H1 (cell line): ENCODE measurements at regions not wholly inside any gene's neighbourhood (a gene's known extent, or its start where the extent isn't known, plus 50 kb on each side); places are given as distances from the start of the nearest gene placed in this dataset.
"Not testable (repeated sequence)": the region's sequence is repeated elsewhere in the genome, so short reads cannot be mapped to it uniquely, and the experiment has no call there.

Source experiments
- CTCF ChIA-PET: fragments of 300-600 bp; sonication (Branson Sonifier 250); formaldehyde crosslinking; loops from one replicate; lab custom pipeline; 2021; ENCODE audit not compliant: partially characterized antibody; lab: Charles Lee
- POLR2A ChIA-PET: fragments of 300-600 bp; sonication (Branson Sonifier 250); formaldehyde crosslinking; loops from one replicate; lab custom pipeline; 2021; ENCODE audit warnings: inconsistent platforms; ENCODE audit not compliant: partially characterized antibody; lab: Charles Lee
- DNase-seq, 2 experiments: peaks; one replicate each; pipeline versions ENCODE4 v3.0.0 to v3.0.0-alpha.2; 2010 to 2022; ENCODE audit warnings: low spot score in 2 of 2, low read depth in 1 of 2, mixed read lengths in 1 of 2
- FAIRE-seq: peaks from 2 replicates; lab custom pipeline; 2011; peaks lifted over from hg19 to GRCh38; lab: Jason Lieb, UNC
- H2AFZ ChIP-seq: 2 replicates; pipeline ENCODE4 v1.8.1; 2012; ENCODE audit warnings: low read length, inconsistent platforms
- H2AK5ac ChIP-seq: 2 replicates; pipeline ENCODE4 v1.6.1; 2013; ENCODE audit warnings: low read depth, low read length
- H2BK120ac ChIP-seq: replicated peaks from 2 replicates; pipeline ENCODE3; 2013; ENCODE audit warnings: low read depth, low read length, inconsistent platforms
- H2BK12ac ChIP-seq: 2 replicates; pipeline ENCODE4 v1.6.1; 2013; ENCODE audit warnings: low read depth, low read length
- H2BK15ac ChIP-seq: 2 replicates; pipeline ENCODE4 v1.6.1; 2013; ENCODE audit warnings: low read length
- H2BK20ac ChIP-seq: 2 replicates; pipeline ENCODE4 v1.6.1; 2013; ENCODE audit warnings: low read length
- H2BK5ac ChIP-seq: 2 replicates; pipeline ENCODE4 v1.6.1; 2013; ENCODE audit warnings: low read depth, low read length
- H3K14ac ChIP-seq: 2 replicates; pipeline ENCODE4 v1.6.1; 2013; ENCODE audit warnings: inconsistent platforms; ENCODE audit not compliant: insufficient read length
- H3K18ac ChIP-seq: 2 replicates; pipeline ENCODE4 v1.6.1; 2013; ENCODE audit warnings: low read length; ENCODE audit errors: extremely low read depth
- H3K23ac ChIP-seq: 2 replicates; pipeline ENCODE4 v1.6.1; 2013; ENCODE audit warnings: inconsistent platforms; ENCODE audit not compliant: insufficient read length
- H3K23me2 ChIP-seq: 2 replicates; pipeline ENCODE4 v1.6.1; 2013; ENCODE audit warnings: low read depth, low read length
- H3K27ac ChIP-seq: 2 replicates; pipeline ENCODE4 v1.6.1; 2011; ENCODE audit warnings: low read depth, low read length, inconsistent platforms
- H3K27me3 ChIP-seq, 4 experiments: replicated peaks in 1 of 4; 1 replicate in 1 of 4; 2 replicates in 3 of 4; pipeline versions ENCODE4 v1.6.1 to v1.8.1; 2011 to 2013; ENCODE audit warnings: low read length in 3 of 4, mild to moderate bottlenecking in 3 of 4, inconsistent platforms in 2 of 4, mixed read lengths in 2 of 4, moderate library complexity in 1 of 4; ENCODE audit not compliant: control insufficient read depth in 3 of 4, insufficient read depth in 3 of 4; ENCODE audit errors: extremely low read depth in 1 of 4
- H3K36me3 ChIP-seq, 4 experiments: 2 replicates each; pipeline versions ENCODE4 v1.6.1 to v1.8.1; 2011 to 2013; ENCODE audit warnings: mild to moderate bottlenecking in 4 of 4, low read length in 3 of 4, moderate library complexity in 2 of 4, control low read depth in 1 of 4, inconsistent platforms in 1 of 4; ENCODE audit not compliant: insufficient read depth in 4 of 4, control insufficient read depth in 2 of 4
- H3K4ac ChIP-seq: replicated peaks from 2 replicates; pipeline ENCODE3; 2013; ENCODE audit warnings: low read length, low read depth, mixed read lengths, inconsistent platforms; ENCODE audit not compliant: insufficient read length
- H3K4me1 ChIP-seq, 4 experiments: replicated peaks in 1 of 4; 1 replicate in 1 of 4; 2 replicates in 3 of 4; pipeline versions ENCODE4 v1.6.1 to v1.8.1; 2011 to 2013; ENCODE audit warnings: low read length in 3 of 4, inconsistent platforms in 2 of 4, mixed read lengths in 1 of 4; ENCODE audit not compliant: insufficient read depth in 4 of 4, control insufficient read depth in 3 of 4
- H3K4me2 ChIP-seq, 2 experiments: 2 replicates each; pipeline versions ENCODE4 v1.6.1 to v1.8.1; 2011 to 2013; ENCODE audit warnings: low read depth in 2 of 2, low read length in 2 of 2, control low read depth in 1 of 2, inconsistent platforms in 1 of 2, mild to moderate bottlenecking in 1 of 2; ENCODE audit not compliant: insufficient read depth in 1 of 2
- H3K4me3 ChIP-seq, 4 experiments: fragments of 200-600, 300-600 bp in 1 of 4; sonication (generic), shearing (Covaris generic), sonication (Bioruptor Twin) in 1 of 4; 2 replicates each; pipeline versions ENCODE4 v1.5.1 to v1.8.1; 2011 to 2016; ENCODE audit warnings: low read length in 4 of 4, low read depth in 3 of 4, control low read depth in 2 of 4, inconsistent platforms in 2 of 4, mild to moderate bottlenecking in 2 of 4, mixed read lengths in 1 of 4, moderate library complexity in 1 of 4; ENCODE audit not compliant: insufficient read depth in 2 of 4; ENCODE audit errors: extremely low read depth in 1 of 4
- H3K56ac ChIP-seq: replicated peaks from 2 replicates; pipeline ENCODE3; 2013; ENCODE audit warnings: low read depth, mild to moderate bottlenecking, mixed read lengths, low read length, inconsistent platforms; ENCODE audit not compliant: insufficient read length
- H3K79me1 ChIP-seq: 2 replicates; pipeline ENCODE4 v1.6.1; 2013; ENCODE audit warnings: low read depth, low read length, control low read depth
- H3K79me2 ChIP-seq, 2 experiments: 2 replicates each; pipeline versions ENCODE4 v1.6.1 to v1.8.1; 2012 to 2013; ENCODE audit warnings: low read length in 2 of 2, mild to moderate bottlenecking in 2 of 2, inconsistent platforms in 1 of 2; ENCODE audit not compliant: insufficient read depth in 2 of 2, control insufficient read depth in 1 of 2
- H3K9ac ChIP-seq, 4 experiments: replicated peaks in 1 of 4; 1 replicate in 1 of 4; 2 replicates in 3 of 4; pipeline versions ENCODE4 v1.6.1 to v1.8.1; 2011 to 2013; ENCODE audit warnings: low read depth in 3 of 4, low read length in 3 of 4, control low read depth in 2 of 4, mild to moderate bottlenecking in 2 of 4, moderate library complexity in 2 of 4, inconsistent platforms in 1 of 4; ENCODE audit errors: extremely low read depth in 1 of 4
- H3K9me3 ChIP-seq, 2 experiments: 2 replicates each; pipeline versions ENCODE4 v1.6.1 to v1.8.1; 2012 to 2013; ENCODE audit warnings: mild to moderate bottlenecking in 2 of 2, moderate library complexity in 2 of 2, control low read depth in 1 of 2, inconsistent platforms in 1 of 2, low read depth in 1 of 2, low read length in 1 of 2, mixed read lengths in 1 of 2; ENCODE audit not compliant: insufficient read depth in 2 of 2
- H4K20me1 ChIP-seq, 2 experiments: replicated peaks in 1 of 2; 2 replicates each; pipeline versions ENCODE3 to v1.8.1; 2011 to 2013; ENCODE audit warnings: inconsistent platforms in 2 of 2, low read length in 2 of 2, mild to moderate bottlenecking in 1 of 2; ENCODE audit not compliant: insufficient read depth in 2 of 2, control insufficient read depth in 1 of 2
- H4K5ac ChIP-seq: 2 replicates; pipeline ENCODE4 v1.6.1; 2013; ENCODE audit warnings: low read length, low read depth, mixed read lengths, inconsistent platforms; ENCODE audit not compliant: insufficient read length
- H4K8ac ChIP-seq: 2 replicates; pipeline ENCODE4 v1.8.0; 2013; ENCODE audit warnings: mild to moderate bottlenecking, moderate library complexity, low read length, inconsistent platforms; ENCODE audit not compliant: insufficient read depth; ENCODE audit errors: extremely low read depth
- H4K91ac ChIP-seq: replicated peaks from 2 replicates; pipeline ENCODE3; 2013; ENCODE audit warnings: low read length, mixed read lengths, inconsistent platforms; ENCODE audit not compliant: insufficient read length
- EGR1 ChIP-seq: IDR thresholded peaks from 2 replicates; pipeline ENCODE4 v1.6.1; 2011; ENCODE audit warnings: low read depth, low read length, borderline replicate concordance
- KDM4A ChIP-seq: IDR thresholded peaks from one replicate; pipeline ENCODE4 v1.7.1; 2012; ENCODE audit warnings: low read depth, mild to moderate bottlenecking, moderate library complexity, low read length, inconsistent platforms; ENCODE audit not compliant: severe bottlenecking
- WGBS, 2 experiments: shearing (Covaris generic) in 1 of 2; methylation state at CpG; one replicate each; pipeline versions ENCODE4 v1.1.6 to v1.1.7; 2013 to 2015; ENCODE audit warnings: low lambda C conversion rate in 2 of 2, mixed read lengths in 2 of 2, inconsistent platforms in 1 of 2, low coverage in 1 of 2, missing lambda C conversion rate in 1 of 2; ENCODE audit not compliant: insufficient replicate concordance in 2 of 2, insufficient coverage in 1 of 2, insufficient read length in 1 of 2; ENCODE audit errors: extremely low coverage in 1 of 2, missing lambda C conversion rate in 1 of 2; 5-methylcytosine and 5-hydroxymethylcytosine counted together

DNA sequence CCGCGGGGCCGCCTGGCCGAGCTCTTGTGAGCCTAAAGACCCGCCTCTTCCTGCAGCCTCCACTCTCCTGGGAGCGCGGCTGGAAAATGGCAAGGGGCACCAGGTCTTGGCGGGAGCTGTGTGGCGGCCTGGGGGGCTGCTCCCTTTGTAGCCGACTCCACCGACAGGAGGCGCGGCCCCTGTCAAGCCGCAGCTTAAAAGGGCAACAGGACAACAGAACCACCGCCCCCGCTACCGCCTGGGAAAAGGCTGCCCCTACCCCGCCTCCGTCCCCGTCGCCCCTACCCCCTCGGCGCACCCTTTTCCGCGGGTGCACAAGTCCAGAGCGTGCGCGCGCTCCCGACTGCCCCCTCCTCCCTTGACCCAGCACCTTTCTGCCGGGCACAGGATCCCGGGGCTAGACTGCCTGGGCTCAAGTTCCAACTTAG lies 60.3 kb downstream of the GOLGA8K start:
- H2AK5ac ChIP-seq, H3K56ac ChIP-seq, FAIRE-seq, H3K23ac ChIP-seq, H4K20me1 ChIP-seq, H2BK12ac ChIP-seq, H3K79me2 ChIP-seq, H3K9ac ChIP-seq, H4K8ac ChIP-seq, H2BK15ac ChIP-seq, H3K14ac ChIP-seq, H3K18ac ChIP-seq, H3K23me2 ChIP-seq, H2BK5ac ChIP-seq, H3K27ac ChIP-seq, H2BK20ac ChIP-seq, H3K4me1 ChIP-seq, H2AFZ ChIP-seq, POLR2A ChIA-PET, H2BK120ac ChIP-seq, H3K79me1 ChIP-seq, H4K5ac ChIP-seq, H3K4ac ChIP-seq, H3K36me3 ChIP-seq, CTCF ChIA-PET, H4K91ac ChIP-seq, H3K9me3 ChIP-seq: not testable (repeated sequence)
- Histone ChIP-seq H3K4me3 (peak overlapping the region in 2 of 4 experiments; percentile 4 to 50; a peak in 3 of 8 replicates), H3K4me2 (peak overlapping the region in 1 of 2 experiments; percentile 49; a peak in 1 of 4 replicates), H3K27me3 (peaks cover 2 to 13% (median 7%) of the 10 kb centered on the region in 4 experiments; a peak in 6 of 7 replicates)
- DNase-seq: peak; percentile 65 to 87
- TF ChIP-seq KDM4A: peak; percentile 9
- TF ChIP-seq EGR1: peak; percentile 58; the same call in 1 of the 2 replicates
- 0% methylated on average over 4 of the region's 32 CpGs; no CpG with 5 or more reads in 1 of the 2 experiments for WGBS, 2 experiments
